OCI-LY7 (cell line): ENCODE measurements at regions not wholly inside any gene's neighbourhood (a gene's known extent, or its start where the extent isn't known, plus 50 kb on each side); places are given as distances from the start of the nearest gene placed in this dataset.

Source experiments
- EZH2phosphoT487 ChIP-seq: fragments of 200-600 bp; sonication (generic); IDR thresholded peaks from 2 replicates; pipeline ENCODE4 v1.6.1; 2018; ENCODE audit warnings: low read depth, borderline replicate concordance, mild to moderate bottlenecking, mixed run types, antibody characterized with exemption, low read length, moderate library complexity, mixed read lengths
- TF ChIP-seq, protein P1 (sequence below): fragments of 200-600 bp; sonication (generic); conservative IDR thresholded peaks from 2 replicates; pipeline ENCODE4 v1.5.1; 2014; ENCODE audit warnings: mild to moderate bottlenecking, antibody characterized with exemption, low read length, moderate library complexity, mixed read lengths

DNA sequence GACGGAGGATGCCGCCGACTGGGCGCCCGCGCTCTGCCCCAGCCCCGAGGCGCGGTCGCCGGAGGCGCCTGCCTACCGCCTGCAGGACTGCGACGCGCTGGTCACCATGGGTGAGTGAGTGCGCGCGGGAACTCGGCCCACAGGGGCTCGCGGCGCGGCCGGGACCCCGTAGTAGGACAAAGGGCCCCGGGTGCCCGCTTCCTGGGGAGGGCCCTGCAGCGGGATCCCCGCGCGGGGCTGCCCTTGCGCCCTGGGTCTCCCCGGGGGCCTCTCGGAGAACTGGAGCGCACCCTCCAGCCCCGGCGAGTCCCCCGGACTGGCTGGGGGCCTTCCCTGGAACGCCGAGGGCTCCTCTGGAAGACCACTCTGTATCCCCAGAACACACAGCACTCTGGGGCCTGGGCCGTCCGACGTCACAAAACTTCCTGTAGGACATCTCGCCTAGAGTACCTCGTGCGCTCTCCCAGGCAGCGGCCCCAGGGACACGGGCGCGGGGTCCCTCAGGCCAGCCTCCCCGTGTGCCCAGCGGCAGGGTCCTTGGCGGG lies 362.9 kb upstream of the AMELY start:
- TF ChIP-seq, protein P1, sequence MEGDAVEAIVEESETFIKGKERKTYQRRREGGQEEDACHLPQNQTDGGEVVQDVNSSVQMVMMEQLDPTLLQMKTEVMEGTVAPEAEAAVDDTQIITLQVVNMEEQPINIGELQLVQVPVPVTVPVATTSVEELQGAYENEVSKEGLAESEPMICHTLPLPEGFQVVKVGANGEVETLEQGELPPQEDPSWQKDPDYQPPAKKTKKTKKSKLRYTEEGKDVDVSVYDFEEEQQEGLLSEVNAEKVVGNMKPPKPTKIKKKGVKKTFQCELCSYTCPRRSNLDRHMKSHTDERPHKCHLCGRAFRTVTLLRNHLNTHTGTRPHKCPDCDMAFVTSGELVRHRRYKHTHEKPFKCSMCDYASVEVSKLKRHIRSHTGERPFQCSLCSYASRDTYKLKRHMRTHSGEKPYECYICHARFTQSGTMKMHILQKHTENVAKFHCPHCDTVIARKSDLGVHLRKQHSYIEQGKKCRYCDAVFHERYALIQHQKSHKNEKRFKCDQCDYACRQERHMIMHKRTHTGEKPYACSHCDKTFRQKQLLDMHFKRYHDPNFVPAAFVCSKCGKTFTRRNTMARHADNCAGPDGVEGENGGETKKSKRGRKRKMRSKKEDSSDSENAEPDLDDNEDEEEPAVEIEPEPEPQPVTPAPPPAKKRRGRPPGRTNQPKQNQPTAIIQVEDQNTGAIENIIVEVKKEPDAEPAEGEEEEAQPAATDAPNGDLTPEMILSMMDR = no peak
- TF ChIP-seq EZH2phosphoT487 = no peak
